ENCODE measurements at regions not wholly inside any gene's neighbourhood (a gene's known extent, or its start where the extent isn't known, plus 50 kb on each side); places are given as distances from the start of the nearest gene placed in this dataset.

GRCh38 chr9:107742531-107743309 is 253.2 kb upstream of the KLF4 start:
- TF ChIP-seq ZFX (IDR thresholded peaks at IDR 0.05; ENCODE audit: borderline replicate concordance) (no peak), CTCF (IDR thresholded peaks at IDR 0.05) (no peak)
- no peak overlapping the region for H3K27ac ChIP-seq

DNA sequence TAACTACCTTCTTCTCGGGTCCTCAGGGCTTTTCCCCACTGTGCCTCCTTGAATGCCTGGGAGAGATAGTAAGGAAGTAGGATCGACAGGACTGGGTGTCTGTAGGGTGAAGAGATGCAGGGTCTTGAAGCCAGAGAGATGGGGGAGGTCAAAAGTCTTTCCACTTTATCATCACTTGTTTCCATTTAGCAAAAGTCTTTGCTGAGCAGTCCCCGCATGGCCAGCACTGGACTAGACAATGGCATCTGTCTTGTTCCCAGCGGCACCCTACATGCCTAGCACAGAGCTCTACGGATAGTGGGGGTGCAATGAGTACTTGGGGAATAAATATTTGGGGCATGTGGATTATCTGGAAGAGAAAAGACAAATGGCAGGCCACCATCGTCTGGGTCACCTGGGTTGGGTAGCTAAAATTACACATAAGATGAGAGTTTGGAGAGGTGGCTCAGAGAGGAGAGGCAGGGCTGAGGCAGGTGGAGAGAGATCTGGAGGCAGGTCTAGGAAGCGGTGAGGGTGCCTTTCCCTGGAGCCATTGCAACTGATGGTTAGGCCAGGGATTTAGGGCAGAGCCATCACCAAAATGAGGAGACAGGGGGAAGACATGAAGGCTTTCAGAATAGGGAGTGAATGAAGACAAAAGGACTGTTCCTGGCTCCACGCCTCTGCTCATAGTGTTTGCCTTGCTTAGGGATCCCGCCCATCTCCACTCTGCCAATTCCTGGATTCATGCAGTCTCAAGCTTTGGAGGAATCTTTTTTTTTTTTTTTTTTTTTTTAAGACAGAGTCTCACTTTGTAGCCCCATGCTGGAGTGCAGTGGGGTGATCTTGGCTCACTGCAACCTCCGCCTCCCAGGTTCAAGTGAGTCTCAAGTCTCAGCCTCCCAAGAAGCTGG is 250.8 kb upstream of the KLF4 start:
- TF ChIP-seq CTCF (IDR thresholded peaks at IDR 0.05) (no peak), ZFX (IDR thresholded peaks at IDR 0.05; ENCODE audit: borderline replicate concordance) (no peak)
- H3K27ac ChIP-seq, result peak overlapping the region; percentile 32

DNA sequence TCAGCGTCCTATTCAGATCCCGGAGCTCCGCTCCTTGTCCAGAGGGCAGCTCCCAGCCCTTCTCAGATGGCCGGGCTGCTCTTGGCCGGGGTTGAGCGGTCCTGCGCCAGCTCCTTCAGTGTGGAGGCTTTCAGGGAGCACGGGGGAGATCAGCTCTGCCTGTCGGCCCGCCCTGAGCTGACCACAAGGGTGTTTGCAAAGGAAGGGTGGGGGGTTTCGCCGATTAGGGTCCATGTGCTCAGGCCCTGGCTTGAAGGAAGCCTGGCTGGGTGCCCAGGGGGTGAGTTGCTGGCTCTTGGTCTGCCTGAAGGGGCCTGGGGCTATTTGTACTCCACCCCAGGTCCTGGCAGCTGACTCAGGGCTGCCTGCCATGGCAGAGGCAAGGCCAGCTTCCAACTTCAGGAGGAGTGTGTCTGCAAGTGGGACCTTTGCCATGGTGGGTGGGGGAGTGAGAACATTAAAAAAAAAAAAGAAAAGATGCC is 250.1 kb upstream of the KLF4 start:
- H3K27ac ChIP-seq, result peak overlapping the region; percentile 32
- TF ChIP-seq CTCF (IDR thresholded peaks at IDR 0.05), result no peak
- TF ChIP-seq ZFX (IDR thresholded peaks at IDR 0.05; ENCODE audit: borderline replicate concordance), result no peak

DNA sequence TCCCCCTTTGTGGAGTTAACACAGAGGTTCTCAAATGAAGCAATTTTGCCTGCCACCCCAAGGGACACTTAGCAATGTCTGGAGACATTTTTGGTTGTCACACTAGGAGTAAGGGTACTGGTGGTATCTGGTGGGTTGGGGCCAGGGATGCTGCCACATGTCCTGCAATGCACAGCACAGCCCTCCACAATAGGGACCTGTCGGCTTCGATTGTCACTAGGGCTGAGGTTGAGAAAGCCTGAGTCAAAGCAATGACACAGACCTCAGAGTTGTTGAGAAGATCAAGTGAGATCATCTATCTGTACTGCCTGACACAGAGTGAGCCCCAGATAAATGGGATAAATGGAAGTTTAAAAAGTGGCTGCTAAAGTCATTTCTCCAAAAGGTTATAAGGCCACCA is 249.2 kb upstream of the KLF4 start:
- TF ChIP-seq ZFX (IDR thresholded peaks at IDR 0.05; ENCODE audit: borderline replicate concordance), result no peak
- TF ChIP-seq CTCF (IDR thresholded peaks at IDR 0.05), result no peak
- 0 out of 2 replicates have a peak overlapping the region, but pooled peaks have one; percentile 0 for H3K27ac ChIP-seq

GRCh38 chr9:107737987-107738743 is 248.6 kb upstream of the KLF4 start:
- H3K27ac ChIP-seq, result 0 out of 2 replicates have a peak overlapping the region, but pooled peaks have one; percentile 0
- TF ChIP-seq ZFX (IDR thresholded peaks at IDR 0.05; ENCODE audit: borderline replicate concordance) (no peak), CTCF (IDR thresholded peaks at IDR 0.05) (no peak)

DNA sequence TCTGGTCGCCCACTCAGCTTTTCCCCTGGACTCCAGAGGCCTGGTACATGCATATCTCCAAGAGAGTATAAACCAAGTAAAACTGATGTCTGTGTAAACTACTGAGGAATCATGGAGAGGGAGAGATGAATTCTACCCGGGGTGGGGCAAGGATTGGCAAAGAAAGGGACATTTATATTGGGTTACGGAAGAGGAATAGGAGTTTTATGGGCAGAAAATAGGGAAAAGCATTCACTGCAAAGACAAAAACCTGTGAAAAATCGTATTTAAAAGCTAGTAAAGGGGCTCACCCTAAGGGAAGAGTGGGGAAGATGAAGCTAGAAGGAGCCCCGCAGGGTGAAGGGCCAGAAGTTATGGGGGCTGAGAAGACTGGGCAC is 248.0 kb upstream of the KLF4 start:
- TF ChIP-seq ZFX (IDR thresholded peaks at IDR 0.05; ENCODE audit: borderline replicate concordance) (no peak), CTCF (IDR thresholded peaks at IDR 0.05) (no peak)
- no peak overlapping the region for H3K27ac ChIP-seq

Data from 22Rv1 (cell line).